ENCODE measurements at regions not wholly inside any gene's neighbourhood (a gene's known extent, or its start where the extent isn't known, plus 50 kb on each side); places are given as distances from the start of the nearest gene placed in this dataset.
"Not testable (repeated sequence)": the region's sequence is repeated elsewhere in the genome, so short reads cannot be mapped to it uniquely, and the experiment has no call there.

GRCh38 chr7:29639886-29640595 is 76.4 kb downstream of the PRR15 start:
- WGBS, 4 donors, result 78 to 89% (median 81%) methylated on average over 12 of the region's 12 CpGs
- no peaks in the 10 kb centered on the region for H3K4me1 ChIP-seq (replicated peaks in 1 of 2)
- H3K27me3 ChIP-seq, result no peaks in the 10 kb centered on the region
- intact Hi-C loops (cut with DNase I), result no loop called here
- H3K4me3 ChIP-seq, result no peak overlapping the region
- no peak for DNase-seq
- no peak overlapping the region for H3K27ac ChIP-seq
- no peaks in the 10 kb centered on the region for H3K36me3 ChIP-seq (replicated peaks in 1 of 2)
- H3K9me3 ChIP-seq (replicated peaks in 1 of 3), result no peaks in the 10 kb centered on the region
- TF ChIP-seq CTCF (IDR thresholded peaks at IDR 0.05) (no peak), POLR2A (IDR thresholded peaks at IDR 0.05) (no peak)

- Histone ChIP-seq H3K4me1 (replicated peaks in 1 of 2) (no peaks in the 10 kb centered on the region), H3K9me3 (replicated peaks in 1 of 3) (no peaks in the 10 kb centered on the region), H3K27ac (no peak overlapping the region), H3K27me3 (no peaks in the 10 kb centered on the region), H3K4me3 (no peak overlapping the region), H3K36me3 (replicated peaks in 1 of 2) (no peaks in the 10 kb centered on the region)
- intact Hi-C loops (cut with DNase I), result no loop called here
- TF ChIP-seq CTCF (IDR thresholded peaks at IDR 0.05) (no peak), POLR2A (IDR thresholded peaks at IDR 0.05) (no peak)
- DNase-seq, result no peak
- 90 to 97% (median 93%) methylated on average over 5 of the region's 5 CpGs for WGBS, 4 donors
Observed at GRCh38 chr7:29641651-29642050, 78.0 kb downstream of the PRR15 start.

GRCh38 chr7:29642494-29643155 is 79.0 kb downstream of the PRR15 start:
- no peaks in the 10 kb centered on the region for H3K9me3 ChIP-seq (replicated peaks in 1 of 3)
- no peak overlapping the region for H3K4me3 ChIP-seq
- no peaks in the 10 kb centered on the region for H3K4me1 ChIP-seq (replicated peaks in 1 of 2)
- no peak overlapping the region for H3K27ac ChIP-seq
- intact Hi-C loops (cut with DNase I), result no loop called here
- 90 to 93% (median 92%) methylated on average over 10 of the region's 10 CpGs for WGBS, 4 donors
- TF ChIP-seq CTCF (IDR thresholded peaks at IDR 0.05), result no peak
- TF ChIP-seq POLR2A (IDR thresholded peaks at IDR 0.05), result no peak
- no peaks in the 10 kb centered on the region for H3K27me3 ChIP-seq
- no peak for DNase-seq
- H3K36me3 ChIP-seq (replicated peaks in 1 of 2), result no peaks in the 10 kb centered on the region

GRCh38 chr7:29646116-29646515 is 82.5 kb downstream of the PRR15 start:
- H3K9me3 ChIP-seq (replicated peaks in 1 of 3); intact Hi-C loops (cut with DNase I); H3K27me3 ChIP-seq; H3K4me1 ChIP-seq (replicated peaks in 1 of 2); H3K27ac ChIP-seq; DNase-seq; H3K36me3 ChIP-seq (replicated peaks in 1 of 2); H3K4me3 ChIP-seq: not testable (repeated sequence)
- 60 to 66% (median 63%) methylated on average over 2 of the region's 2 CpGs for WGBS, 4 donors
